ENCODE measurements at regions not wholly inside any gene's neighbourhood (a gene's known extent, or its start where the extent isn't known, plus 50 kb on each side); places are given as distances from the start of the nearest gene placed in this dataset.

DNA sequence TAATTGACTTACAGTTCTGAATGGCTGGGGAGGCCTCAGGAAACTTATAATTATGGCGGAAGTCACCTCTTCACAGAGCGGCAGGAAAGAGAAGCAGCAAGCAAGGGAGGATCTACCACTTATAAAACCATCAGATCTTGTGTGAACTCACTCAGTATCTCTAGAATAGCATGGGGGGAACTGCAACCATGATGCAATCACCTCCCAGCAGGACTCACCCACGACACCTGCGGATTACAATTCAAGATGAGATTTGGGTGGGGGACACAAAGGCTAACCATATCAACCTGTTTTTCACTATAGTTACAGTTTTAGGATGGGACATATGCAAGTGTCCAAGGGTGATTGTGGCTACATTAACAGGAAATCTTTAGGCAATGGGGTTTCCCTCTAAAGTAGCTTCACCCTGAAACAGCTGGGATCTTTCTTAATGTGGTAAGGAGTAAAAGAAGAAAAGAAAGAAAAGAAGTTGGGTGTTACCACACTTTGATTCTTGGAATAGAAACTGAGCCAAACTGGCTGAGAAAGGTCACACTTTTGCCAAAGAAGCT is 453.8 kb downstream of the OTOL1 start:
- TF ChIP-seq, protein P1, sequence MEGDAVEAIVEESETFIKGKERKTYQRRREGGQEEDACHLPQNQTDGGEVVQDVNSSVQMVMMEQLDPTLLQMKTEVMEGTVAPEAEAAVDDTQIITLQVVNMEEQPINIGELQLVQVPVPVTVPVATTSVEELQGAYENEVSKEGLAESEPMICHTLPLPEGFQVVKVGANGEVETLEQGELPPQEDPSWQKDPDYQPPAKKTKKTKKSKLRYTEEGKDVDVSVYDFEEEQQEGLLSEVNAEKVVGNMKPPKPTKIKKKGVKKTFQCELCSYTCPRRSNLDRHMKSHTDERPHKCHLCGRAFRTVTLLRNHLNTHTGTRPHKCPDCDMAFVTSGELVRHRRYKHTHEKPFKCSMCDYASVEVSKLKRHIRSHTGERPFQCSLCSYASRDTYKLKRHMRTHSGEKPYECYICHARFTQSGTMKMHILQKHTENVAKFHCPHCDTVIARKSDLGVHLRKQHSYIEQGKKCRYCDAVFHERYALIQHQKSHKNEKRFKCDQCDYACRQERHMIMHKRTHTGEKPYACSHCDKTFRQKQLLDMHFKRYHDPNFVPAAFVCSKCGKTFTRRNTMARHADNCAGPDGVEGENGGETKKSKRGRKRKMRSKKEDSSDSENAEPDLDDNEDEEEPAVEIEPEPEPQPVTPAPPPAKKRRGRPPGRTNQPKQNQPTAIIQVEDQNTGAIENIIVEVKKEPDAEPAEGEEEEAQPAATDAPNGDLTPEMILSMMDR (conservative IDR thresholded peaks at IDR 0.05 in 1 of 2, IDR thresholded peaks at IDR 0.05 in 1 of 2; ENCODE audit: low read depth in 1 of 2, low read length in 2 of 2) = no peak
- no peak for TF ChIP-seq EZH2 (IDR thresholded peaks at IDR 0.05; ENCODE audit: low read length, missing control alignments)
